ENCODE measurements at regions not wholly inside any gene's neighbourhood (a gene's known extent, or its start where the extent isn't known, plus 50 kb on each side); places are given as distances from the start of the nearest gene placed in this dataset.

DNA sequence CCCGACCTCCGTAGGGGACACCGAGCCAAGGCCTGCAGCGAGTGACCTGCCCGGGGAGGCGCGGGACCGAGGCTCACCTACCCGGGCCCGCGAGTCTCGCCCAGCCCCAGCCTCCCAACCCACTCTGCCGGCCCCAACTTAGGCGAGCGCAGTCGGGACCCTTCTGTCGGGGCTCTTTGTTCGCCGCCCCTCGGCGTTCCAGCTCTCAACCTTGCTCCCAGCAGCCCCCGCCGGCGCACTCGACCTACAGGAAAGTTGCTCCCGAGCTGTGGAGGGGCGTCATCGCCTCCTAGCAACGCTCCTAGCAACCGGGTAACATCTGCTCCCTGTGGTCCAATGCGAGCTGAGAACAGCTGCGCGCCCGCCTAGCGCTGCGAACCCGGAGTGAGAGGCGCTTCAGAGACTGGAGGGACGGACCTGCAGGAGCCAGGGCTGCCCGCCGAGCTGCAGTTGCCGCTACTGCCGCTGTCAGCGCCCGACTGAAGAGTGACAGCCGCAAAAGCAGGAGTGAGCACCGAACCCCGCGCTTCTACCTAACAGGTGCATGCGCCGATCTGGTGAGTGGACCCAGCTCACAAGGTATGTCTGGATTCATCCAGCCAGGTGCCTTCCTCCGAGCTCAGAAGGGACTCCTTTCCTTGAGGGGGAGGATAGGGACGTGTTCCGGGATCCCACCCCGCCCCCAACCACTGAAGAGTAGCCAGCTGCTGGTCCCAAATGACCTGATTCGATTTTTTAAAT, 355.0 kb downstream of the SNAPC1 start:
- TF ChIP-seq FOXA2 (IDR thresholded peaks at IDR 0.05) = no peak
- no peak for TF ChIP-seq HNF4A (conservative IDR thresholded peaks at IDR 0.05)
- TF ChIP-seq, protein P1, sequence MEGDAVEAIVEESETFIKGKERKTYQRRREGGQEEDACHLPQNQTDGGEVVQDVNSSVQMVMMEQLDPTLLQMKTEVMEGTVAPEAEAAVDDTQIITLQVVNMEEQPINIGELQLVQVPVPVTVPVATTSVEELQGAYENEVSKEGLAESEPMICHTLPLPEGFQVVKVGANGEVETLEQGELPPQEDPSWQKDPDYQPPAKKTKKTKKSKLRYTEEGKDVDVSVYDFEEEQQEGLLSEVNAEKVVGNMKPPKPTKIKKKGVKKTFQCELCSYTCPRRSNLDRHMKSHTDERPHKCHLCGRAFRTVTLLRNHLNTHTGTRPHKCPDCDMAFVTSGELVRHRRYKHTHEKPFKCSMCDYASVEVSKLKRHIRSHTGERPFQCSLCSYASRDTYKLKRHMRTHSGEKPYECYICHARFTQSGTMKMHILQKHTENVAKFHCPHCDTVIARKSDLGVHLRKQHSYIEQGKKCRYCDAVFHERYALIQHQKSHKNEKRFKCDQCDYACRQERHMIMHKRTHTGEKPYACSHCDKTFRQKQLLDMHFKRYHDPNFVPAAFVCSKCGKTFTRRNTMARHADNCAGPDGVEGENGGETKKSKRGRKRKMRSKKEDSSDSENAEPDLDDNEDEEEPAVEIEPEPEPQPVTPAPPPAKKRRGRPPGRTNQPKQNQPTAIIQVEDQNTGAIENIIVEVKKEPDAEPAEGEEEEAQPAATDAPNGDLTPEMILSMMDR (IDR thresholded peaks at IDR 0.05; ENCODE audit: low read depth, low read length, missing input control) = peak; percentile 24
- TF ChIP-seq, protein P2, sequence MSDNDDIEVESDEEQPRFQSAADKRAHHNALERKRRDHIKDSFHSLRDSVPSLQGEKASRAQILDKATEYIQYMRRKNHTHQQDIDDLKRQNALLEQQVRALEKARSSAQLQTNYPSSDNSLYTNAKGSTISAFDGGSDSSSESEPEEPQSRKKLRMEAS (IDR thresholded peaks at IDR 0.05) = no peak
- peak; percentile 46 for DNase-seq (ENCODE audit: low spot score)
- H3K4me1 ChIP-seq (ENCODE audit: control insufficient read depth in 4 of 4, insufficient read depth in 4 of 4, low read length in 3 of 4) = peaks cover 3 to 10% (median 7%) of the 10 kb centered on the region in 4 donors
- no peak overlapping the region for H3K27ac ChIP-seq (ENCODE audit: low read depth in 1 of 2, low read length in 2 of 2)
- H3K9me3 ChIP-seq (ENCODE audit: control insufficient read depth in 4 of 4, low read length in 3 of 4) = no peaks in the 10 kb centered on the region
- H3K27me3 ChIP-seq (ENCODE audit: control insufficient read depth in 4 of 4, insufficient read depth in 4 of 4, low read length in 3 of 4) = peaks cover 3 to 9% (median 4%) of the 10 kb centered on the region in 4 donors
- H3K36me3 ChIP-seq (ENCODE audit: control insufficient read depth in 4 of 4, insufficient read depth in 3 of 4, low read depth in 1 of 4, low read length in 3 of 4) = no peaks in the 10 kb centered on the region
- H3K4me3 ChIP-seq (ENCODE audit: low read depth in 1 of 3, low read length in 3 of 3) = peak overlapping the region in 1 of 3 donors; percentile 16
- 5% methylated on average over 56 of the region's 56 CpGs for WGBS
- H3K9ac ChIP-seq (ENCODE audit: low read depth in 1 of 2, low read length in 2 of 2) = no peak overlapping the region

DNA sequence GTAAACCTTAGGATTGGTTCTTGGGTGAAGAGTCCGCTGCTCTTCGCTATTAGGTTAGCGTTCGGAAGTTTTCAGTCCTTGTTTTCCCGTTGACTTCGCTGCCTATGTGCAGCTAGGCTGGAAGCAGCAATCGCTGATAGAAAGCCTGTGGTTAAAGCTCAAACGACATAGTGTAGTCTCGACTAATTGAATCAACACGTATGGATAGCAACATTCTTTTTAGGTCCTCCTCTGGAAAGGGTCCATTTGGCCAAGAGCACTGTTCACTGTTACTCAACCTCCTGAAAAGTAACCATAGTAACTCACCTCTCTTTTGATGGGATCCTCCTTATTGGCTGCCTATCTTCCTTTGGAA, 355.5 kb downstream of the SNAPC1 start:
- WGBS = 7% methylated on average over 10 of the region's 10 CpGs

DNA sequence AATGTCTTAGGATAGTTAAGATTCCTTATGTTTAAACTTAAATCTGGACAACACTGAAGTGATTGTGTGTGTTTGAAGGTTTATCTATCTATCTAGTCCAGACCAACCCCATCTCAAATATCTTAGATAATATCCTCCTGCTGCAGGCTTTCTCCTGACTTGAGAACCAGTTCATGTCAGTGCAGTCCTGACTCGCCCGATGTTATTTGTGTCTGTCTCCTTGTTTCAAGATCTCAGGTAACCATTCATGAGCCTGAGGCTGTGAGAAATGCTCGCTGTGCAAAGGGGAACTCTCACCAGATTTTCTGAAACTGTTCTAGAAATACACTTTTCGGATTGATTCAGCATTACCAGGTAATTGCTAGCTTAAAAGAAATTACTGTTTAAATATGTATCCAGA, 356.2 kb downstream of the SNAPC1 start:
- H3K9me3 ChIP-seq (ENCODE audit: control insufficient read depth in 4 of 4, low read length in 3 of 4) = no peaks in the 10 kb centered on the region
- no peak overlapping the region for H3K4me3 ChIP-seq (ENCODE audit: low read depth in 1 of 3, low read length in 3 of 3)
- H3K4me1 ChIP-seq (ENCODE audit: control insufficient read depth in 4 of 4, insufficient read depth in 4 of 4, low read length in 3 of 4) = peaks cover 3 to 10% (median 7%) of the 10 kb centered on the region in 4 donors
- no peak overlapping the region for H3K9ac ChIP-seq (ENCODE audit: low read depth in 1 of 2, low read length in 2 of 2)
- no peak overlapping the region for H3K27ac ChIP-seq (ENCODE audit: low read depth in 1 of 2, low read length in 2 of 2)
- no peak for DNase-seq (ENCODE audit: low spot score)
- H3K36me3 ChIP-seq (ENCODE audit: control insufficient read depth in 4 of 4, insufficient read depth in 3 of 4, low read depth in 1 of 4, low read length in 3 of 4) = no peaks in the 10 kb centered on the region
- 71% methylated on average over 4 of the region's 4 CpGs for WGBS
- no peak for TF ChIP-seq HNF4G (IDR thresholded peaks at IDR 0.05)
- H3K27me3 ChIP-seq (ENCODE audit: control insufficient read depth in 4 of 4, insufficient read depth in 4 of 4, low read length in 3 of 4) = peaks cover 3 to 9% (median 4%) of the 10 kb centered on the region in 4 donors

More for the DNA sequence above, 355.5 kb downstream of the SNAPC1 start:
- Histone ChIP-seq H3K9ac (ENCODE audit: low read depth in 1 of 2, low read length in 2 of 2) (no peak overlapping the region), H3K4me1 (ENCODE audit: control insufficient read depth in 4 of 4, insufficient read depth in 4 of 4, low read length in 3 of 4) (peaks cover 3 to 10% (median 7%) of the 10 kb centered on the region in 4 donors), H3K9me3 (ENCODE audit: control insufficient read depth in 4 of 4, low read length in 3 of 4) (no peaks in the 10 kb centered on the region), H3K36me3 (ENCODE audit: control insufficient read depth in 4 of 4, insufficient read depth in 3 of 4, low read depth in 1 of 4, low read length in 3 of 4) (no peaks in the 10 kb centered on the region), H3K27me3 (ENCODE audit: control insufficient read depth in 4 of 4, insufficient read depth in 4 of 4, low read length in 3 of 4) (peaks cover 3 to 9% (median 4%) of the 10 kb centered on the region in 4 donors), H3K27ac (ENCODE audit: low read depth in 1 of 2, low read length in 2 of 2) (no peak overlapping the region), H3K4me3 (ENCODE audit: low read depth in 1 of 3, low read length in 3 of 3) (peak overlapping the region in 1 of 3 donors; percentile 16)
- TF ChIP-seq, protein P1 (IDR thresholded peaks at IDR 0.05; ENCODE audit: low read depth, low read length, missing input control) = no peak
- TF ChIP-seq YY1 (IDR thresholded peaks at IDR 0.05) = no peak
- no peak for TF ChIP-seq HNF4G (IDR thresholded peaks at IDR 0.05)
- TF ChIP-seq, protein P3, sequence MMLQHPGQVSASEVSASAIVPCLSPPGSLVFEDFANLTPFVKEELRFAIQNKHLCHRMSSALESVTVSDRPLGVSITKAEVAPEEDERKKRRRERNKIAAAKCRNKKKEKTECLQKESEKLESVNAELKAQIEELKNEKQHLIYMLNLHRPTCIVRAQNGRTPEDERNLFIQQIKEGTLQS (IDR thresholded peaks at IDR 0.05) = no peak
- TF ChIP-seq, protein P2 (IDR thresholded peaks at IDR 0.05) = no peak
- no peak for TF ChIP-seq EGR1 (IDR thresholded peaks at IDR 0.05; ENCODE audit: low read depth in 2 of 2)
- TF ChIP-seq TAF1 (conservative IDR thresholded peaks at IDR 0.05) = no peak
- DNase-seq (ENCODE audit: low spot score) = no peak
